Activated T-helper 17 cell treated with anti-CD3 and anti-CD28 coated beads, Interleukin-2, amount 50 U/mL, for 72 hours (primary cell): ENCODE measurements at regions not wholly inside any gene's neighbourhood (a gene's known extent, or its start where the extent isn't known, plus 50 kb on each side); places are given as distances from the start of the nearest gene placed in this dataset.

ENCODE experiments used
- ATAC-seq: fragments of 150-1000 bp; cut with Tn5 transposase; replicated peaks from 2 replicates; pipeline ENCODE4 v1.10.0; 2021; ENCODE audit warnings: mild to moderate bottlenecking, moderate library complexity
- H3K27ac Mint-ChIP-seq: one replicate; pipeline ENCODE4 v1.8.0; 2022; ENCODE audit warnings: mixed read lengths
- H3K27me3 Mint-ChIP-seq: one replicate; pipeline ENCODE4 v1.8.0; 2022; ENCODE audit warnings: mixed read lengths
- H3K36me3 Mint-ChIP-seq: one replicate; pipeline ENCODE4 v1.8.0; 2022; ENCODE audit warnings: low read depth, mild to moderate bottlenecking, mixed read lengths
- H3K4me1 Mint-ChIP-seq: one replicate; pipeline ENCODE4 v1.8.0; 2022; ENCODE audit warnings: mixed read lengths
- H3K4me3 Mint-ChIP-seq: one replicate; pipeline ENCODE4 v1.8.0; 2022; ENCODE audit warnings: mild to moderate bottlenecking, mixed read lengths
- H3K9me3 Mint-ChIP-seq: one replicate; pipeline ENCODE4 v1.8.0; 2022; ENCODE audit warnings: mixed read lengths

DNA sequence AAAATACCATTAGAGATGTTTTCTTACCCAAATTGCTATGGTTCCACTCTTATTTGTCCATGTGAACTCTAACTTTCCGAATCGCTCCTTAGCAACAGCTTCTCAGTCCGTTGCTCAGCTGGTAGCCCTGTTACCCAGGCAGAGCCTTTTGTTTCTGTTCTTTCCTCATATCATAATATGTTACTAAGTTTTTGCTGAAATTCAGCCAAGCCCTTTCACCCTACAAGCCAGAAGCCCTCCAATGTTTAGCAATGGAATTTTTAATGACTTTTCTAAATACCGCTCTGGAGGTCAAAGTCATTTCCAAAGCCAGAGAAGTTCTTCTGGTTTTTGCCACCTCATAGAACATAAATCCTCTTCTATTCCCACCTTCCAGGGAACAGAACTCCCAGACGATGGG is 1029.5 kb downstream of the C4orf33 start:
- H3K27ac Mint-ChIP-seq, result no peak overlapping the region
- no peaks in the 10 kb centered on the region for H3K27me3 Mint-ChIP-seq
- peaks cover 6% of the 10 kb centered on the region for H3K9me3 Mint-ChIP-seq
- ATAC-seq, result no peak
- H3K36me3 Mint-ChIP-seq, result no peaks in the 10 kb centered on the region
- H3K4me3 Mint-ChIP-seq, result no peak overlapping the region
- H3K4me1 Mint-ChIP-seq, result no peaks in the 10 kb centered on the region

DNA sequence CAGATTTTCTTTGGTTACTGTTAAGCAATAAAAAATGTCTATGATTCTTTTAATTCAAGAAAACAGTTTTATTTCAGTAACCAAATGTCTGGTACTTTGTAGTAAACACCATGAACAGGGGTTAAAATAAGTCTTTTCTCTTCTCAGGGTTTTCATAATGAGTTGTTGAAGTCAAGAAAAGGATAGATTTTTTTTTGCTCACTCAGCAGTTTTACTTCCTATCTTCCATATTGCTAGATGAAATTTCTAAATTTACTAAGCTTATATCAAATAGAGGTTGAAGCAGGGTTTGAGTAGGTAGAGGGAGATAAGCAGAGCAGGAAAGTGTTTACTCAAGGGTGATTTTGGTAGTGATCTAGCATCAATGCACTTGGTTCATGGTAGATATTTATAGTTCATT is 1031.3 kb downstream of the C4orf33 start:
- no peaks in the 10 kb centered on the region for H3K27me3 Mint-ChIP-seq
- H3K9me3 Mint-ChIP-seq, result peaks cover 6% of the 10 kb centered on the region
- no peak for ATAC-seq
- H3K4me3 Mint-ChIP-seq, result no peak overlapping the region
- H3K27ac Mint-ChIP-seq, result no peak overlapping the region
- H3K4me1 Mint-ChIP-seq, result no peaks in the 10 kb centered on the region
- no peaks in the 10 kb centered on the region for H3K36me3 Mint-ChIP-seq

DNA sequence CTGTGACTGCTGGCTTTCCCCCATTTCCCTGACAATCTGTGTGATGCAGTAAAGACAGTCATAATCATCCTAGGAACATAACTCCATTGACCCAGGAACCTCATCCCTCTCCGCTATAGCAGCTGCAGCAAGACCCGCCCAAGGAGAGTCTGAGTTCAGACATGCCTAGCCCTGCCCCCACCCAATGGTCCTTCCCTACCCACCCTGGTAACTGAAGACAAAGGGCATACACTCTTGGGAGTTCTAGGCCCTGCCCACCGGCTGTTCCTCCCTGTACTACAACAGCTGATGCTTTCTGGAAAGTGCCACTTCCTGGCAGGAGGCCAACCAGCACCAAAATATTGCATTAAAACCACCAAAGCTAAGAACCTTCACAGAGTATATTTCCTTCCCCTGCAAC is 1035.6 kb downstream of the C4orf33 start:
- Mint-ChIP-seq H3K27ac (no peak overlapping the region), H3K36me3 (no peaks in the 10 kb centered on the region), H3K4me3 (no peak overlapping the region), H3K27me3 (no peaks in the 10 kb centered on the region), H3K9me3 (peaks cover 6% of the 10 kb centered on the region), H3K4me1 (no peaks in the 10 kb centered on the region)
- no peak for ATAC-seq

DNA sequence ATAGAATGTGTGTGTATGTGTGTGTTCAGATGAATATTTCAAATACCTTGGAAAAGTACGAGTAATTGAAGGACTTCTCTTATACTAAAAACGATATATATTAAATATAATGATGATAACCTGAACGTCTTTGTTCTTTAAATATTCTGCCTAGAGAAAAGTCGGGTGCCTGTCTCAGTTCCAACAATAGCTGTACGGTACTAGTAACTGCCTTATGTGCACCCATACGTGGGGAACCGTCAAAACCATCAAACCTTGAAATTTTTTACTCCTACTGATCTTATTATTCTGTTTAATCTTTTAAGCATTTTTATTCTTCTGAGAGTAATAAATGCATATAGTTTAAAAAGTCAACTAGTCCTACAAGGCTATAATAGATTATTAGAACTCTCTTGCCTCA is 1045.7 kb downstream of the C4orf33 start:
- H3K27me3 Mint-ChIP-seq, result no peaks in the 10 kb centered on the region
- no peak overlapping the region for H3K27ac Mint-ChIP-seq
- no peaks in the 10 kb centered on the region for H3K36me3 Mint-ChIP-seq
- peaks cover 3% of the 10 kb centered on the region for H3K9me3 Mint-ChIP-seq
- ATAC-seq, result no peak
- no peak overlapping the region for H3K4me3 Mint-ChIP-seq
- H3K4me1 Mint-ChIP-seq, result no peaks in the 10 kb centered on the region

DNA sequence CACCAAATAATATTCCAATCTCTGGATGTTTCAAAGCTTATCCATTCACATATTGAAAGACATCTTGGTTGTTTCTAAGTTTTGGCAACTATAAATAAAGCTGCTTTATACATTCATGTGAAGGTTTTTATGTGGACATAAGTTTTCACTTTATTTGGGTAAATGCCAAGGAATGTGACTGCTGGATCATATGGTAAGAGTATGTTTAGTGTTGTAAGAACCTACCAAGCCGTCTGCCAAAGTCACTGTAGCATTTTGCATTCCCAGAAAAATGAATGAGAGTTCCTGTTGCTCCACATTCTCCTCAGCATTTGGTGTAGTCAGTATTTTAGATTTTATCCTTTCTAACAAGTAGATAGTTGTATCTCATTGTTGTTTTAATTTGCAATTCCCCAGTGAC is 1047.7 kb downstream of the C4orf33 start:
- Mint-ChIP-seq H3K4me3 (no peak overlapping the region), H3K4me1 (no peaks in the 10 kb centered on the region), H3K27ac (no peak overlapping the region), H3K36me3 (no peaks in the 10 kb centered on the region), H3K27me3 (no peaks in the 10 kb centered on the region), H3K9me3 (peaks cover 3% of the 10 kb centered on the region)
- no peak for ATAC-seq

DNA sequence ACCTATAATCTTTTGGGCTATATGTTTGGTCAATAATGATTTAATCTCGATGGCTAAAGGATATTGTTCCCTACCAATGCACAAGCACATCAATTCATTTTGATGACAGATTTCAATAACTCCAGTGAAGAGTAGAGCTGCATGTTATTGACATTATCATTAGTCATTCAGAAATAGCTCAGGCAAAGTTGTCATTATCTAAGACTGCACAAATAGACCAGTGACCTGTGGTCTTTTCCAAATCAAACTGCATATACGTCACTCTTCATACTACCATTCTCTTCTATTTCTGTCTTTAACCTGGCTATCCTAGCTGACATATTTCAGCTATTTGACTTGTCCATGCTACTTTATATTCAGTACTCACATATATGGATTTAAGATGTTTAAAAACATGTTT is 1050.8 kb downstream of the C4orf33 start:
- no peaks in the 10 kb centered on the region for H3K27me3 Mint-ChIP-seq

DNA sequence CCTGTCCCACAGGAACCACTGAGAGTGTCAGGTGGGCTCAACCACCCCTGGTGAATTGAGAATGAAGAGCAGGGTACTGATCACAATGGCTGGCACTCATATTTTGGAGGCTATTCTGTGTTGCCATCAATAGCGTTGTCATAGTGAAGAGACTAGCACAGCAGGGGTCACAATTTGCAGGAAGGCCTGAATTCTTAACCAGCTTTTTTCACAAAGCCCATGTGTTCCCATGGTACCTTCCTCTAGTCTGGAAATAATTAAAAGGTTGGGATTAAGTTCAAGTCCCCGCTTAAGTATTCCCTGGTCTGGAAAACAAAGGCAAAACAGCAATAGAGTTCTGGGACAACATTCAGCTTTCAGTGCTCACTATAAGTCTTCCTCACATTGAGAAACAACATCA is 1051.7 kb downstream of the C4orf33 start:
- Mint-ChIP-seq H3K9me3 (no peaks in the 10 kb centered on the region), H3K4me1 (no peaks in the 10 kb centered on the region), H3K27ac (no peak overlapping the region), H3K27me3 (no peaks in the 10 kb centered on the region), H3K36me3 (no peaks in the 10 kb centered on the region), H3K4me3 (no peak overlapping the region)
- no peak for ATAC-seq

More for the DNA sequence above, 1050.8 kb downstream of the C4orf33 start:
- no peaks in the 10 kb centered on the region for H3K36me3 Mint-ChIP-seq
- ATAC-seq, result no peak
- no peaks in the 10 kb centered on the region for H3K9me3 Mint-ChIP-seq
- H3K27ac Mint-ChIP-seq, result no peak overlapping the region
- no peaks in the 10 kb centered on the region for H3K4me1 Mint-ChIP-seq
- no peak overlapping the region for H3K4me3 Mint-ChIP-seq

DNA sequence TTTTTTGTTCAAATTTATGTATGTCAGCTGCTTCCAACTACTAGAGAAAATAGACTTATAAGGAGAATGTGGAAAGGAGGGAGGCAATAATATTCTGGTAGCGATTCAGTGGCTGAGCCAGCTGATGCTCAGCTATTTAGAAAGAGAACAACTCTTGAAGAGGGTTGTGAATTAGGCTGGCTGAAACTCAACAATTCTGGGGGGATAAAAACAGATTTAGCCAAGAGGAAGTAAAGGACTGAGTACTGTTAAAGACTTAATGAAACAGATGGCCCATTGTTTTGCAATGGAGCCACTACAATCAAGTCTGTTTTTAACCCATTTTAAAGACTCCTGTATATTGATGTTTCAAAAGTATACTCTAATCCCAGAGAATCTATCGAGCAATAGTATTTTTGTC is 1058.9 kb downstream of the C4orf33 start:
- no peak overlapping the region for H3K27ac Mint-ChIP-seq
- no peaks in the 10 kb centered on the region for H3K27me3 Mint-ChIP-seq
- no peaks in the 10 kb centered on the region for H3K36me3 Mint-ChIP-seq
- no peaks in the 10 kb centered on the region for H3K4me1 Mint-ChIP-seq
- peaks cover 4% of the 10 kb centered on the region for H3K9me3 Mint-ChIP-seq
- H3K4me3 Mint-ChIP-seq, result no peak overlapping the region
- no peak for ATAC-seq

DNA sequence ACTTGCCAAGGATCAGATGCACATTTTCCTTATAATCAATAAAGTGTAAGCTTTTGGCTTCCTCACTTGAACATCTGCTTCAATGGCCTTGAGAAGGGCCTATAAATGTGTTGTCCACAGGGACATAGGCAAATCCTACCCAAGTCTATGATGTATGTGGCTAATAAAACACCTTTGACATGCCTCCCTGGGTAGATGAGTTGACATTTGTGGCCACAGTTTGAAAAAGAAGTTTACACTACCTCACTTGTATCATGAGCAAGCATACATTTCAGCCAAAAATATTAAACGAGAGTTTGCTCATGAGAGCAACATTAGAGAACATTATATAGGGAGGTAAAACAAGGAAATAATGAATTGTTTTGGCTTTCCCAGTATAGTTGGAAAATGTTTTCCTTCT is 1067.7 kb downstream of the C4orf33 start:
- Mint-ChIP-seq H3K36me3 (no peaks in the 10 kb centered on the region), H3K4me3 (no peak overlapping the region), H3K27ac (no peak overlapping the region), H3K9me3 (peaks cover 15% of the 10 kb centered on the region), H3K27me3 (no peaks in the 10 kb centered on the region), H3K4me1 (no peaks in the 10 kb centered on the region)
- ATAC-seq, result no peak

DNA sequence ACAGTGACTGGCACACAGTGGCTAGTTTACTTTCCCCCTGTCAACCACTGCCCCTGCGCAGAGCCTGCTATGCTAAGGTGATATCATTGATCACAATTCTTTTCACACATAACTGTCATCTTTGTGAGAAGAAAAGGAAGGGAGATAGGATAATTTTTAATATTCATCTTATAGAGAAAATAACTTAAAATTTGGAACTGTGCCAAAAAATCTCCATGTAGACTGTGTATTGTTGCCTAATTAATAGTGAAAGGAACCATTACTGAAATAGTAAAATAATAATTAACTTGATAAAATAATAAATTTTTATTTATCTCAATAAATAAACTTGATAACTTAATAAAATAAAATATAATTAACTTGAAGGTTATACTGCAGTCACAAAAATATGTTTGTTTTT is 1069.4 kb downstream of the C4orf33 start:
- Mint-ChIP-seq H3K4me1 (no peaks in the 10 kb centered on the region), H3K4me3 (no peak overlapping the region), H3K27ac (no peak overlapping the region), H3K27me3 (no peaks in the 10 kb centered on the region), H3K36me3 (no peaks in the 10 kb centered on the region), H3K9me3 (peaks cover 15% of the 10 kb centered on the region)
- no peak for ATAC-seq

DNA sequence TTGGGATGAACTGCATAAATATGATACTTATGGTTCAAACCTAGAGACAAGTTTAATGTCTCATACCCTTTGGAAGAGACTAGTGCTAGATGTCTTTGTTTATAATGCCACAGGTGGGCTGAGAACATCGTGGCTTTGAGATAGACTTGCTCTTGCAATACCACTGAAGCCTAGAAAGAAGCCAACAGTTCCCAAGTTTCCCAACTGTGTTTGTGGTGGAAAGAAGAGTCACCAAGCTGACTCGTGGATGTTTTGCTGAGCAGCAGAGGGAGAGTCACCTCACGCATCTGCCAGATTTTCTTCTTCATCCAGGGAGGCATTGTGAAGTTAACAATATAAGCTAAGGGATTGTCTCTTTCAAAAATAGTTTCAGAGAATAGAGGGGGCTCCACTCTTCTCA is 1076.2 kb downstream of the C4orf33 start:
- no peak overlapping the region for H3K4me3 Mint-ChIP-seq
- peaks cover 8% of the 10 kb centered on the region for H3K9me3 Mint-ChIP-seq
- H3K27ac Mint-ChIP-seq, result no peak overlapping the region
- H3K27me3 Mint-ChIP-seq, result no peaks in the 10 kb centered on the region
- no peaks in the 10 kb centered on the region for H3K36me3 Mint-ChIP-seq
- ATAC-seq, result no peak
- no peaks in the 10 kb centered on the region for H3K4me1 Mint-ChIP-seq

DNA sequence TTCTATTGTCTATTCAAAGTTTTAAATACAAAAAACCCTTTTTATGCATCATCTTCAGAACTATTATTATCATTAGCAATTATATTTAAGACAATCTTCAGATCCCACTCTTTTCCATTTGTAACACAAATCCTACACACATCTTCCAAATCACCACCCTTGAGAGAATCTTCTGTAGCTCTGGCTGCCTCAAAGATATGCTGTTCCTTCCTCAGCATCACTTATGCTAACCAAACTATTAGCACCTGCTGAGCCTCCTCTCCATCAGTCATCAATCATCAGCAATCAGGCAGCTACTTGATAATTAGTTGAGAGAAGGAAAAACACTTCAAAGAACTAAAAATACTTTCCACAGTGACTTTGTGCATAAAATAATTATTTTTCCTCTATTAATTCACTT is 1082.2 kb downstream of the C4orf33 start:
- Mint-ChIP-seq H3K4me3 (no peak overlapping the region), H3K4me1 (no peaks in the 10 kb centered on the region), H3K27me3 (no peaks in the 10 kb centered on the region), H3K9me3 (peaks cover 4% of the 10 kb centered on the region), H3K27ac (no peak overlapping the region), H3K36me3 (no peaks in the 10 kb centered on the region)
- no peak for ATAC-seq

DNA sequence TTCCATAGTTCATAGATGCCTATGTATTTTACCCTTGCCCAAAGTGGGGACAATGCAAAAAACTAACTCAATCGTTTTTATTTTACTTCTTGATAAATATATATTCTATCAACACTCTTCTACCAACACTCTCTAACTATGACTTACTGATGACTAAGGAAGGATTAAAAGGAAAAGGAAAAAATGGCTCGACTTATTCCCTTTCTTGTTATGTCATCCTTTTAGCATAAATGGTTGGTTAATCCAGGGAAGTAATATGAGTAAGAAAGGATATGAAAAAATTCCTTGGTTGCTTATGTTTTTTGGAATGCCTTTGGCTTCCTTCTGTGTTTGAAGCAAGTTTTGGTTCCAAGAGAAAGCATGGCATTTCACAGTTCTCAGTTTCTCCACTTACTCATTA is 1087.1 kb downstream of the C4orf33 start:
- Mint-ChIP-seq H3K4me1 (no peaks in the 10 kb centered on the region), H3K27ac (no peak overlapping the region), H3K9me3 (peaks cover 4% of the 10 kb centered on the region), H3K4me3 (no peak overlapping the region), H3K36me3 (no peaks in the 10 kb centered on the region), H3K27me3 (no peaks in the 10 kb centered on the region)
- no peak for ATAC-seq

DNA sequence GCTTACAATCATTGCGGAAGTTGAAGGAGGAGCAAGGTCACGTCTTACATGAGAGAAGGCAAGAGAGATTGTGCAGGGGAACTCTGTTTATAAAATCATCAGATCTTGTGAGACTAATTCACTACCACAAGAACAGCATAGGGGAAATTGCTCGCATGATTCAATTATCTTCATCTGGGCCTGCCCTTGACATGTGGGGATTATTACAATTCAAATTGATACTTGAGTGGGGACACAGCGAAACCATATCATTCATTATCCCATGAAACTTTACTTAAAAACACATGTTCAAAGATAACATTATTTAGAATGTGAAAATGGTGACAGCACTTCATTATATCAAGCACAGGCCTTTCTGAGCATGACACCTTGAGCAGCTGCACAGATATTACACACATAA is 1087.8 kb downstream of the C4orf33 start:
- H3K36me3 Mint-ChIP-seq, result no peaks in the 10 kb centered on the region
- H3K4me3 Mint-ChIP-seq, result no peak overlapping the region
- no peak for ATAC-seq
- peaks cover 4% of the 10 kb centered on the region for H3K9me3 Mint-ChIP-seq
- no peak overlapping the region for H3K27ac Mint-ChIP-seq
- H3K4me1 Mint-ChIP-seq, result no peaks in the 10 kb centered on the region
- H3K27me3 Mint-ChIP-seq, result no peaks in the 10 kb centered on the region

DNA sequence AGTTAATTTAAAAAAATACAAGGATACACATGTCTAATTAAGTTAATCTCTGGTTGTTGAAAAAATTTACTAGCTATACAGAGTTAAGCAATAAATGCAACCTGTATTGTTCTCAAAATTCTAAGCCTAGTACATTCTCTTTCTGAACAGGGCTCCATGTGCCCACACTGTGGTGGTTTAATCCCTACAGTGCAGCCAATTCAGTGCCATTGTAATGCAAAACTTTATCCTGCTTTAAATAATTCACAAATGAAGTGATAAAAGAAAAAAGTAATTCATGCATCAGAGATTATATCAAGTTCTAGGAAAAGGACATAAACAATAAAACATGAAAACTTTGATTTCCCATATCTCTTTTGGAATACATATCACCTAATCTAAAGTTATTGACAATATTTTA is 1089.2 kb downstream of the C4orf33 start:
- Mint-ChIP-seq H3K27me3 (no peaks in the 10 kb centered on the region), H3K9me3 (peaks cover 4% of the 10 kb centered on the region), H3K27ac (no peak overlapping the region), H3K4me1 (no peaks in the 10 kb centered on the region), H3K4me3 (no peak overlapping the region), H3K36me3 (no peaks in the 10 kb centered on the region)
- ATAC-seq, result no peak

DNA sequence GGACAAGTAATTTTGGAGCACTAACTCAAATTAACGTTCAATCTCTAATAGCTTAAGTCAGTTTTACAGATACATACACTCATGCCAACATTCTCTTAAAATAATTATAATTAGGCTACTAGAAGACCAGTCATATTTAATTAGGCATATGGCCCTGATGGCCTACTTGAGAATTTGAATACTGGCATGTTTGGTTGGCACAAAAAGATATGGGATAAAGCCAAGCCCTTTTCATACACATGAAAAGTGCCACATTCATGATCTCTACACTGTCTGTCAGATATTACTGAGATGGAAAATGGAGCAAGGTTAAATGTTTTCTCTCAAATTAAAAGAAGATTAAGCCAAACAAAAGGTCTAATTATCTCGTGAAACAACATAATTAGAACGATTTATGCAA is 1091.0 kb downstream of the C4orf33 start:
- Mint-ChIP-seq H3K27me3 (no peaks in the 10 kb centered on the region), H3K36me3 (no peaks in the 10 kb centered on the region), H3K4me1 (no peaks in the 10 kb centered on the region), H3K9me3 (peaks cover 4% of the 10 kb centered on the region), H3K4me3 (no peak overlapping the region), H3K27ac (no peak overlapping the region)
- no peak for ATAC-seq
